HCT116 (cell line): ENCODE measurements at regions not wholly inside any gene's neighbourhood (a gene's known extent, or its start where the extent isn't known, plus 50 kb on each side); places are given as distances from the start of the nearest gene placed in this dataset.

ENCODE experiments used
- ATAC-seq: fragments of 200-7000 bp; cut with Tn5 transposase; 2 replicates; pipeline ENCODE4 v1.9.1; 2020; ENCODE audit warnings: mild to moderate bottlenecking, moderate library complexity
- BruUV-seq: library from RNA; stranded (reverse); fragments of 400-500 nt; replicated peaks from 2 replicates; lab custom pipeline; 2021; lab: Mats Ljungman, UMichigan
- CTCF ChIA-PET: fragments of 300-600 bp; sonication (Branson Sonifier 250); formaldehyde crosslinking; loops from one replicate; lab custom pipeline; 2021; ENCODE audit warnings: antibody characterized with exemption; lab: Charles Lee
- POLR2A ChIA-PET: fragments of 300-600, 350-600 bp; sonication (Branson Sonifier 250); formaldehyde crosslinking; loops from one replicate; lab custom pipeline; 2021; ENCODE audit warnings: antibody characterized with exemption; lab: Charles Lee
- RAD21 ChIA-PET, 2 experiments: fragments of 300-600 bp; sonication (Branson Sonifier 250); formaldehyde crosslinking; loops; one replicate each; lab custom pipeline; 2023; ENCODE audit warnings: low total read pairs in 2 of 2; ENCODE audit not compliant: uncharacterized antibody in 2 of 2, unreplicated experiment in 2 of 2, low non-redundant PET in 1 of 2; lab: Charles Lee
- DNase-seq: peaks from one replicate; pipeline ENCODE4 v3.0.0-alpha.2; 2010; ENCODE audit warnings: low read depth, low spot score
- H2AFZ ChIP-seq: fragments of 200-600 bp; shearing (Covaris generic), sonication (generic); 2 replicates; pipeline ENCODE4 v1.6.1; 2017; ENCODE audit warnings: low read depth, mixed run types, mixed read lengths, antibody characterized with exemption, low read length; ENCODE audit not compliant: poor library complexity, severe bottlenecking
- H3K27ac ChIP-seq: 2 replicates; pipeline ENCODE4 v1.5.1; 2012; ENCODE audit warnings: low read depth, low read length
- H3K27me3 ChIP-seq: fragments of 200-600 bp; sonication (generic); 2 replicates; pipeline ENCODE4 v1.6.1; 2016; ENCODE audit warnings: mixed run types, low read length, mixed read lengths; ENCODE audit not compliant: insufficient read depth
- H3K36me3 ChIP-seq, 2 experiments: fragments of 200-500 bp in 1 of 2; fragments of 200-600 bp in 1 of 2; sonication (Bioruptor generic) in 1 of 2; sonication (generic) in 1 of 2; 2 replicates each; pipeline versions ENCODE4 v1.5.1 to v1.6.1; 2014 to 2016; ENCODE audit warnings: low read length in 2 of 2, inconsistent platforms in 1 of 2, mixed read lengths in 1 of 2, mixed run types in 1 of 2; ENCODE audit not compliant: insufficient read depth in 2 of 2, control insufficient read depth in 1 of 2
- H3K4me1 ChIP-seq, 2 experiments: fragments of 200-600 bp in 1 of 2; sonication (generic) in 1 of 2; 2 replicates each; pipeline versions ENCODE4 v1.5.1 to v1.6.1; 2012 to 2017; ENCODE audit warnings: low read length in 2 of 2, inconsistent platforms in 1 of 2, mild to moderate bottlenecking in 1 of 2, mixed read lengths in 1 of 2, mixed run types in 1 of 2, moderate library complexity in 1 of 2; ENCODE audit not compliant: insufficient read depth in 2 of 2, control insufficient read depth in 1 of 2
- H3K4me2 ChIP-seq: fragments of 200-600 bp; sonication (generic); 2 replicates; pipeline ENCODE4 v1.6.1; 2017; ENCODE audit warnings: mixed run types, low read length, mixed read lengths
- H3K4me3 ChIP-seq, 2 experiments: fragments of 200-600 bp in 1 of 2; sonication (generic) in 1 of 2; replicated peaks in 1 of 2; 2 replicates each; pipeline ENCODE4 v1.5.1; 2011 to 2016; ENCODE audit warnings: low read length in 2 of 2, control low read depth in 1 of 2, low read depth in 1 of 2, mild to moderate bottlenecking in 1 of 2, mixed read lengths in 1 of 2, mixed run types in 1 of 2
- H3K79me2 ChIP-seq: fragments of 200-600 bp; sonication (generic); 2 replicates; pipeline ENCODE4 v1.6.1; 2017; ENCODE audit warnings: mild to moderate bottlenecking, mixed run types, low read length, moderate library complexity, mixed read lengths; ENCODE audit not compliant: insufficient read depth
- H3K9ac ChIP-seq: fragments of 200-600 bp; sonication (generic); 2 replicates; pipeline ENCODE4 v1.6.1; 2016; ENCODE audit warnings: low read length, mixed read lengths
- H3K9me2 ChIP-seq: fragments of 200-600 bp; sonication (generic), shearing (Covaris generic); 2 replicates; pipeline ENCODE4 v1.6.1; 2017; ENCODE audit warnings: mixed run types, mild to moderate bottlenecking, moderate library complexity; ENCODE audit not compliant: insufficient read depth
- H3K9me3 ChIP-seq, 2 experiments: fragments of 200-500 bp in 1 of 2; fragments of 200-600 bp in 1 of 2; sonication (Bioruptor generic) in 1 of 2; sonication (generic) in 1 of 2; 2 replicates each; pipeline ENCODE4 v1.6.1; 2014 to 2017; ENCODE audit warnings: low read length in 2 of 2, mixed read lengths in 2 of 2, inconsistent platforms in 1 of 2, low read depth in 1 of 2, mild to moderate bottlenecking in 1 of 2, mixed run types in 1 of 2, moderate library complexity in 1 of 2; ENCODE audit not compliant: control insufficient read depth in 1 of 2, insufficient read depth in 1 of 2
- H4K20me1 ChIP-seq: fragments of 200-600 bp; sonication (generic), shearing (Covaris generic); 2 replicates; pipeline ENCODE4 v1.6.1; 2017; ENCODE audit warnings: mixed run types, mild to moderate bottlenecking, moderate library complexity; ENCODE audit not compliant: insufficient read depth
- EGR1 ChIP-seq: IDR thresholded peaks from 2 replicates; pipeline ENCODE4 v1.6.1; 2012; ENCODE audit warnings: low read depth
- ELF1 ChIP-seq: IDR thresholded peaks from 2 replicates; pipeline ENCODE4 v1.6.1; 2012; ENCODE audit warnings: low read depth, borderline replicate concordance
- EZH2 ChIP-seq: fragments of 200-600 bp; sonication (generic); IDR thresholded peaks from 2 replicates; pipeline ENCODE4 v1.6.1; 2017; ENCODE audit warnings: antibody characterized with exemption, mixed run types
- EZH2phosphoT487 ChIP-seq: fragments of 200-600 bp; IDR thresholded peaks from 2 replicates; pipeline ENCODE4 v1.6.1; 2018; ENCODE audit warnings: antibody characterized with exemption, borderline replicate concordance
- FOSL1 ChIP-seq: IDR thresholded peaks from 2 replicates; pipeline ENCODE4 v1.6.1; 2012; ENCODE audit warnings: low read depth
- JUND ChIP-seq: IDR thresholded peaks from 2 replicates; pipeline ENCODE4 v1.6.1; 2012
- POLR2A ChIP-seq: IDR thresholded peaks from 2 replicates; pipeline ENCODE4 v1.7.0; 2011; ENCODE audit warnings: borderline replicate concordance; ENCODE audit not compliant: insufficient read depth, insufficient read length; ENCODE audit errors: extremely low read depth
- POLR2AphosphoS5 ChIP-seq: IDR thresholded peaks from 2 replicates; pipeline ENCODE4 v1.6.1; 2011; ENCODE audit warnings: mild to moderate bottlenecking, low read depth, low read length, moderate library complexity
- RAD21 ChIP-seq: IDR thresholded peaks from 2 replicates; pipeline ENCODE4 v1.6.1; 2012; ENCODE audit warnings: low read depth, mild to moderate bottlenecking
- SRF ChIP-seq: IDR thresholded peaks from 2 replicates; pipeline ENCODE4 v1.6.1; 2012; ENCODE audit warnings: low read depth
- ZFX ChIP-seq: fragments of 450-650 bp; IDR thresholded peaks from 2 replicates; pipeline ENCODE4 v1.6.1; 2017
- intact Hi-C: fragments of 100-400 bp; cut with micrococcal nuclease; formaldehyde crosslinking; loops from 2 replicates; pipeline ENCODE4 v1.10.0; 2022
- TF ChIP-seq, protein P1 (sequence below): IDR thresholded peaks from 2 replicates; pipeline ENCODE4 v1.6.1; 2012
- TF ChIP-seq, protein P2 (sequence below): IDR thresholded peaks from 2 replicates; pipeline ENCODE4 v1.6.1; 2012; ENCODE audit warnings: low read depth

DNA sequence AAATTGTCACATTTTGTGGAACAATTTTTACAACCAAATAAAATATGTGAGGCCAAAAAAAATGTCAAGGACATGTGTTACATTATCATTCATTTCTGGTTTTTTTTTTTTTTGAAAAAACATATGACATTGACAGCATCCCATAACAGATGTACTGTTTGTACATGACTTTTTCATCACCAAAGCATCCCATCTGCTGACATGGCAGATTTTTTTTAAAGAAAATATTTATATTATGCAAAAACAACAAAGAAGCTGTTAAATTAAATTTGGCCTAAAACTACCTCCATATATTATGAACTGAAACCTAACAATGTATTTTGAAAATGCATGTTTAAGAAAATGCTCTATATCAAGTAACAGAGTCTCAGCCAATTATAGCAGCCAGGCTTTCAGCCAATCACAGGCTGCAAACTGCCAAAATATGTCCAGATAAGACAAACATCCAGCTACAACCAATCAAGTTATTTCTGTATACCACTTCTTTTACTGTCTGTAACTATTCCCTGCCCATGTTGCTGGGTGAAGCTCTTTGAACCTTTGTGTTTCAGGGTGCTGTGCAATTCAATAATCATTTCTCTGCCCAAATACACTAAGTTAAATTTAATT lies 1111.8 kb downstream of the GRM8 start:
- DNase-seq: no peak
- ChIA-PET RAD21 (no interaction called here), CTCF (no interaction called here), POLR2A (no interaction called here)
- no peak overlapping the region for H3K9ac ChIP-seq
- intact Hi-C loops: no loop called here
- H3K4me1 ChIP-seq: no peaks in the 10 kb centered on the region
- TF ChIP-seq SRF: no peak
- no peak for TF ChIP-seq POLR2AphosphoS5
- no peak for TF ChIP-seq EZH2phosphoT487
- no peak for TF ChIP-seq FOSL1
- 0 out of 2 replicates have a peak, but pooled peaks cover 2% of the 10 kb centered on the region for H3K9me2 ChIP-seq
- no peak overlapping the region for H3K27ac ChIP-seq
- no peak overlapping the region for H2AFZ ChIP-seq
- H3K27me3 ChIP-seq: no peaks in the 10 kb centered on the region
- no TSS peak for BruUV-seq
- no peaks in the 10 kb centered on the region for H3K79me2 ChIP-seq
- H3K4me2 ChIP-seq: no peak overlapping the region
- no peaks in the 10 kb centered on the region for H4K20me1 ChIP-seq
- no peaks in the 10 kb centered on the region for H3K36me3 ChIP-seq
- no peak for ATAC-seq
- no peaks in the 10 kb centered on the region for H3K9me3 ChIP-seq
- H3K4me3 ChIP-seq: no peak overlapping the region

DNA sequence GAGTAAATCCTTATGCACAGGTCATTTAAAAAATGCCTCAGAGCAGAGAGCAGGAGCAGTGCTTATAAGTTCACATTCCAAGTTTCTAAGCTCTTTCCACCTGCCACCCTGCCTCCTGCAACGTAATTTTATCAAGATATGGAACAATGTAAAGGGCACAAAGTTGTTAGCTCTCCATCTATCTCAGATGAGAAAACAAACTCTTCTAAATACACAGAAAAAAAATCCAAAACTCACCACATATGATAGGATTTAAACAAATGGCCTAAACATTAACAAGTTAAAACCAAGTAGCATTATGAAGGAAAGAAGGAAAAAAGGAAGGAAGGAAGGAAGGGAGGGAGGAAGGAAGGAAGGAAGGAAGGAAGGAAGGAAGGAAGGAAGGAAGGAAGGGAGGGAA lies 1132.8 kb downstream of the GRM8 start:
- Histone ChIP-seq H3K4me3 (no peak overlapping the region), H2AFZ (no peak overlapping the region), H3K27me3 (no peaks in the 10 kb centered on the region), H3K36me3 (no peaks in the 10 kb centered on the region), H3K9ac (no peak overlapping the region), H3K4me2 (no peak overlapping the region), H3K9me2 (peaks cover 4% of the 10 kb centered on the region), H3K79me2 (no peaks in the 10 kb centered on the region), H4K20me1 (no peaks in the 10 kb centered on the region), H3K27ac (no peak overlapping the region), H3K9me3 (no peaks in the 10 kb centered on the region), H3K4me1 (no peaks in the 10 kb centered on the region)
- ATAC-seq (no peak), DNase-seq (no peak)
- RAD21 ChIA-PET: no interaction called here
- POLR2A ChIA-PET: no interaction called here
- intact Hi-C loops: no loop called here
- CTCF ChIA-PET: no interaction called here
- BruUV-seq: no TSS peak
- no peak for TF ChIP-seq POLR2AphosphoS5
- TF ChIP-seq, protein P1, sequence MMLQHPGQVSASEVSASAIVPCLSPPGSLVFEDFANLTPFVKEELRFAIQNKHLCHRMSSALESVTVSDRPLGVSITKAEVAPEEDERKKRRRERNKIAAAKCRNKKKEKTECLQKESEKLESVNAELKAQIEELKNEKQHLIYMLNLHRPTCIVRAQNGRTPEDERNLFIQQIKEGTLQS: no peak
- TF ChIP-seq JUND: no peak
- no peak for TF ChIP-seq RAD21
- no peak for TF ChIP-seq EZH2
- TF ChIP-seq POLR2A: no peak
- no peak for TF ChIP-seq EGR1
- TF ChIP-seq SRF: no peak
- TF ChIP-seq ELF1: no peak
- TF ChIP-seq, protein P2, sequence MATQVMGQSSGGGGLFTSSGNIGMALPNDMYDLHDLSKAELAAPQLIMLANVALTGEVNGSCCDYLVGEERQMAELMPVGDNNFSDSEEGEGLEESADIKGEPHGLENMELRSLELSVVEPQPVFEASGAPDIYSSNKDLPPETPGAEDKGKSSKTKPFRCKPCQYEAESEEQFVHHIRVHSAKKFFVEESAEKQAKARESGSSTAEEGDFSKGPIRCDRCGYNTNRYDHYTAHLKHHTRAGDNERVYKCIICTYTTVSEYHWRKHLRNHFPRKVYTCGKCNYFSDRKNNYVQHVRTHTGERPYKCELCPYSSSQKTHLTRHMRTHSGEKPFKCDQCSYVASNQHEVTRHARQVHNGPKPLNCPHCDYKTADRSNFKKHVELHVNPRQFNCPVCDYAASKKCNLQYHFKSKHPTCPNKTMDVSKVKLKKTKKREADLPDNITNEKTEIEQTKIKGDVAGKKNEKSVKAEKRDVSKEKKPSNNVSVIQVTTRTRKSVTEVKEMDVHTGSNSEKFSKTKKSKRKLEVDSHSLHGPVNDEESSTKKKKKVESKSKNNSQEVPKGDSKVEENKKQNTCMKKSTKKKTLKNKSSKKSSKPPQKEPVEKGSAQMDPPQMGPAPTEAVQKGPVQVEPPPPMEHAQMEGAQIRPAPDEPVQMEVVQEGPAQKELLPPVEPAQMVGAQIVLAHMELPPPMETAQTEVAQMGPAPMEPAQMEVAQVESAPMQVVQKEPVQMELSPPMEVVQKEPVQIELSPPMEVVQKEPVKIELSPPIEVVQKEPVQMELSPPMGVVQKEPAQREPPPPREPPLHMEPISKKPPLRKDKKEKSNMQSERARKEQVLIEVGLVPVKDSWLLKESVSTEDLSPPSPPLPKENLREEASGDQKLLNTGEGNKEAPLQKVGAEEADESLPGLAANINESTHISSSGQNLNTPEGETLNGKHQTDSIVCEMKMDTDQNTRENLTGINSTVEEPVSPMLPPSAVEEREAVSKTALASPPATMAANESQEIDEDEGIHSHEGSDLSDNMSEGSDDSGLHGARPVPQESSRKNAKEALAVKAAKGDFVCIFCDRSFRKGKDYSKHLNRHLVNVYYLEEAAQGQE: no peak
- TF ChIP-seq FOSL1: no peak
- no peak for TF ChIP-seq ZFX
